WTC11 (cell line): ENCODE measurements at regions not wholly inside any gene's neighbourhood (a gene's known extent, or its start where the extent isn't known, plus 50 kb on each side); places are given as distances from the start of the nearest gene placed in this dataset.

Experiments used
- ATAC-seq: fragments of 200-7000 bp; cut with Tn5 transposase; 2 replicates; pipeline ENCODE4 v1.10.0; 2021; ENCODE audit warnings: mild to moderate bottlenecking, moderate library complexity
- CTCF ChIA-PET: fragments of 300-600 bp; sonication (Branson Sonifier 250); formaldehyde crosslinking; loops from one replicate; lab custom pipeline; 2021; ENCODE audit warnings: antibody characterized with exemption; lab: Charles Lee
- POLR2A ChIA-PET: fragments of 350-600 bp; sonication (Branson Sonifier 250); formaldehyde crosslinking; loops from one replicate; lab custom pipeline; 2021; ENCODE audit warnings: antibody characterized with exemption; lab: Charles Lee
- DNase-seq: peaks from one replicate; pipeline ENCODE4 v3.0.0; 2021; ENCODE audit warnings: low spot score
- H3K27ac Mint-ChIP-seq: 2 replicates; pipeline ENCODE4 v1.8.0; 2021; ENCODE audit warnings: mixed read lengths
- H3K27me3 Mint-ChIP-seq: 2 replicates; pipeline ENCODE4 v1.8.0; 2021; ENCODE audit warnings: low read depth, mild to moderate bottlenecking, moderate library complexity, mixed read lengths
- H3K36me3 Mint-ChIP-seq: 2 replicates; pipeline ENCODE4 v1.8.0; 2021; ENCODE audit warnings: mixed read lengths
- H3K4me1 Mint-ChIP-seq: 2 replicates; pipeline ENCODE4 v1.8.0; 2022; ENCODE audit warnings: mixed read lengths
- H3K4me3 Mint-ChIP-seq: 2 replicates; pipeline ENCODE4 v1.8.0; 2021; ENCODE audit warnings: mild to moderate bottlenecking, moderate library complexity, mixed read lengths
- H3K9me3 Mint-ChIP-seq: 2 replicates; pipeline ENCODE4 v1.8.0; 2021; ENCODE audit warnings: mixed read lengths
- CREB1 ChIP-seq: sonication (generic); formaldehyde crosslinking; IDR thresholded peaks from 2 replicates; pipeline ENCODE4 v1.8.0; 2023; ENCODE audit warnings: mild to moderate bottlenecking, missing genetic modification reagents
- EMX1 ChIP-seq: fragments of 250-450 bp; sonication (Bioruptor Pico); IDR thresholded peaks from 2 replicates; pipeline ENCODE4 v1.8.0; 2021; ENCODE audit warnings: mild to moderate bottlenecking
- FOXP1 ChIP-seq: sonication (generic); formaldehyde crosslinking; IDR thresholded peaks from 2 replicates; pipeline ENCODE4 v1.8.0; 2022; ENCODE audit warnings: missing genetic modification reagents, mild to moderate bottlenecking, moderate library complexity, borderline replicate concordance
- GRHL2 ChIP-seq: fragments of 250-450 bp; sonication (Bioruptor Pico); IDR thresholded peaks from 2 replicates; pipeline ENCODE4 v1.8.0; 2022; ENCODE audit warnings: mild to moderate bottlenecking, moderate library complexity; ENCODE audit not compliant: insufficient replicate concordance, severe bottlenecking
- IRF2 ChIP-seq: sonication (generic); formaldehyde crosslinking; IDR thresholded peaks from 2 replicates; pipeline ENCODE4 v1.8.0; 2022; ENCODE audit warnings: low read depth, missing genetic modification reagents, borderline replicate concordance
- NFE2L1 ChIP-seq: sonication (generic); formaldehyde crosslinking; IDR thresholded peaks from 2 replicates; pipeline ENCODE4 v1.8.1; 2023; ENCODE audit warnings: missing genetic modification reagents
- PRRX2 ChIP-seq: fragments of 250-450 bp; sonication (Bioruptor Pico); IDR thresholded peaks from 2 replicates; pipeline ENCODE4 v1.8.0; 2021; ENCODE audit warnings: mild to moderate bottlenecking
- SOX15 ChIP-seq: fragments of 250-450 bp; sonication (Bioruptor Pico); IDR thresholded peaks from 2 replicates; pipeline ENCODE4 v1.9.0; 2021; ENCODE audit warnings: mild to moderate bottlenecking
- ZNF263 ChIP-seq: sonication (generic); formaldehyde crosslinking; IDR thresholded peaks from 2 replicates; pipeline ENCODE4 v1.8.1; 2022; ENCODE audit warnings: low read depth, mild to moderate bottlenecking, moderate library complexity, missing genetic modification reagents
- TF ChIP-seq, protein P1 (sequence below): sonication (generic); formaldehyde crosslinking; IDR thresholded peaks from 2 replicates; pipeline ENCODE4 v1.8.0; 2022; ENCODE audit warnings: mild to moderate bottlenecking, missing genetic modification reagents
- TF ChIP-seq, protein P2 (sequence below): sonication (generic); formaldehyde crosslinking; IDR thresholded peaks from 2 replicates; pipeline ENCODE4 v1.8.1; 2023; ENCODE audit warnings: mild to moderate bottlenecking, missing genetic modification reagents, borderline replicate concordance
- TF ChIP-seq, protein P3 (sequence below): sonication (generic); formaldehyde crosslinking; IDR thresholded peaks from 2 replicates; pipeline ENCODE4 v1.8.0; 2022; ENCODE audit warnings: mild to moderate bottlenecking, missing genetic modification reagents
- TF ChIP-seq, protein P4 (sequence below): sonication (generic); formaldehyde crosslinking; conservative IDR thresholded peaks from 2 replicates; pipeline ENCODE4 v1.8.1; 2023; ENCODE audit warnings: mild to moderate bottlenecking, low read depth, missing genetic modification reagents, moderate library complexity
- TF ChIP-seq, protein P5 (sequence below): sonication (generic); formaldehyde crosslinking; IDR thresholded peaks from 2 replicates; pipeline ENCODE4 v1.8.1; 2022; ENCODE audit warnings: low read depth, mild to moderate bottlenecking, moderate library complexity, missing genetic modification reagents, borderline replicate concordance
- TF ChIP-seq, protein P6 (sequence below): sonication (generic); formaldehyde crosslinking; IDR thresholded peaks from 2 replicates; pipeline ENCODE4 v1.8.1; 2022; ENCODE audit warnings: mild to moderate bottlenecking, missing genetic modification reagents, moderate library complexity, borderline replicate concordance
- TF ChIP-seq, protein P7 (sequence below): fragments of 250-450 bp; sonication (Bioruptor Pico); IDR thresholded peaks from 2 replicates; pipeline ENCODE4 v1.9.0; 2021; ENCODE audit warnings: mild to moderate bottlenecking, borderline replicate concordance

DNA sequence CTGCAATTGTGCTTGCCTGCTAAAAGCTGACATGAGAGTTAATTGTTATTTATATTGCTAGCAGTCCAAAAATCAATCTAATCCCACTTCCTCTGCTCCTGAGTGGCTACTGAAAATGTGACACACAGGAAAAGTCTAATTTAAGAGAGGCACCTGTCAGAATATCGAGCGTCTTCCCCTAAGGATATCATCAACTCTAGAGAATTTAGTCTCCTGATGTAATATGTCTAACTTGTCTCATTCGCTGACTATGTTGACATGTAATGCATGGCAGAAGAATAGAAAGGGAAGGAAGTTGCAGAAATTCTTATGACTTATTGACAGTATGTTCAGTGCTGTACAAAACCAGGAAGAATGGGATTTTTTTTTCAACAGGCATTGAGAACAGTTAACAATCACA is 893.4 kb upstream of the CDH8 start:
- no peak for DNase-seq
- Mint-ChIP-seq H3K9me3 (no peaks in the 10 kb centered on the region), H3K4me3 (no peak overlapping the region), H3K27ac (no peak overlapping the region), H3K36me3 (no peaks in the 10 kb centered on the region), H3K4me1 (peaks cover 40% of the 10 kb centered on the region), H3K27me3 (no peaks in the 10 kb centered on the region)
- ATAC-seq = no peak
- TF ChIP-seq, protein P1, sequence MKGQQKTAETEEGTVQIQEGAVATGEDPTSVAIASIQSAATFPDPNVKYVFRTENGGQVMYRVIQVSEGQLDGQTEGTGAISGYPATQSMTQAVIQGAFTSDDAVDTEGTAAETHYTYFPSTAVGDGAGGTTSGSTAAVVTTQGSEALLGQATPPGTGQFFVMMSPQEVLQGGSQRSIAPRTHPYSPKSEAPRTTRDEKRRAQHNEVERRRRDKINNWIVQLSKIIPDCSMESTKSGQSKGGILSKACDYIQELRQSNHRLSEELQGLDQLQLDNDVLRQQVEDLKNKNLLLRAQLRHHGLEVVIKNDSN (CRISPR knock-in tag) = no peak
- TF ChIP-seq, protein P2, sequence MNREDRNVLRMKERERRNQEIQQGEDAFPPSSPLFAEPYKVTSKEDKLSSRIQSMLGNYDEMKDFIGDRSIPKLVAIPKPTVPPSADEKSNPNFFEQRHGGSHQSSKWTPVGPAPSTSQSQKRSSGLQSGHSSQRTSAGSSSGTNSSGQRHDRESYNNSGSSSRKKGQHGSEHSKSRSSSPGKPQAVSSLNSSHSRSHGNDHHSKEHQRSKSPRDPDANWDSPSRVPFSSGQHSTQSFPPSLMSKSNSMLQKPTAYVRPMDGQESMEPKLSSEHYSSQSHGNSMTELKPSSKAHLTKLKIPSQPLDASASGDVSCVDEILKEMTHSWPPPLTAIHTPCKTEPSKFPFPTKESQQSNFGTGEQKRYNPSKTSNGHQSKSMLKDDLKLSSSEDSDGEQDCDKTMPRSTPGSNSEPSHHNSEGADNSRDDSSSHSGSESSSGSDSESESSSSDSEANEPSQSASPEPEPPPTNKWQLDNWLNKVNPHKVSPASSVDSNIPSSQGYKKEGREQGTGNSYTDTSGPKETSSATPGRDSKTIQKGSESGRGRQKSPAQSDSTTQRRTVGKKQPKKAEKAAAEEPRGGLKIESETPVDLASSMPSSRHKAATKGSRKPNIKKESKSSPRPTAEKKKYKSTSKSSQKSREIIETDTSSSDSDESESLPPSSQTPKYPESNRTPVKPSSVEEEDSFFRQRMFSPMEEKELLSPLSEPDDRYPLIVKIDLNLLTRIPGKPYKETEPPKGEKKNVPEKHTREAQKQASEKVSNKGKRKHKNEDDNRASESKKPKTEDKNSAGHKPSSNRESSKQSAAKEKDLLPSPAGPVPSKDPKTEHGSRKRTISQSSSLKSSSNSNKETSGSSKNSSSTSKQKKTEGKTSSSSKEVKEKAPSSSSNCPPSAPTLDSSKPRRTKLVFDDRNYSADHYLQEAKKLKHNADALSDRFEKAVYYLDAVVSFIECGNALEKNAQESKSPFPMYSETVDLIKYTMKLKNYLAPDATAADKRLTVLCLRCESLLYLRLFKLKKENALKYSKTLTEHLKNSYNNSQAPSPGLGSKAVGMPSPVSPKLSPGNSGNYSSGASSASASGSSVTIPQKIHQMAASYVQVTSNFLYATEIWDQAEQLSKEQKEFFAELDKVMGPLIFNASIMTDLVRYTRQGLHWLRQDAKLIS = no peak
- TF ChIP-seq ZNF263 (CRISPR knock-in tag) = no peak
- no peak for TF ChIP-seq FOXP1
- no peak for TF ChIP-seq GRHL2 (CRISPR knock-in tag)
- no peak for TF ChIP-seq SOX15
- TF ChIP-seq, protein P3, sequence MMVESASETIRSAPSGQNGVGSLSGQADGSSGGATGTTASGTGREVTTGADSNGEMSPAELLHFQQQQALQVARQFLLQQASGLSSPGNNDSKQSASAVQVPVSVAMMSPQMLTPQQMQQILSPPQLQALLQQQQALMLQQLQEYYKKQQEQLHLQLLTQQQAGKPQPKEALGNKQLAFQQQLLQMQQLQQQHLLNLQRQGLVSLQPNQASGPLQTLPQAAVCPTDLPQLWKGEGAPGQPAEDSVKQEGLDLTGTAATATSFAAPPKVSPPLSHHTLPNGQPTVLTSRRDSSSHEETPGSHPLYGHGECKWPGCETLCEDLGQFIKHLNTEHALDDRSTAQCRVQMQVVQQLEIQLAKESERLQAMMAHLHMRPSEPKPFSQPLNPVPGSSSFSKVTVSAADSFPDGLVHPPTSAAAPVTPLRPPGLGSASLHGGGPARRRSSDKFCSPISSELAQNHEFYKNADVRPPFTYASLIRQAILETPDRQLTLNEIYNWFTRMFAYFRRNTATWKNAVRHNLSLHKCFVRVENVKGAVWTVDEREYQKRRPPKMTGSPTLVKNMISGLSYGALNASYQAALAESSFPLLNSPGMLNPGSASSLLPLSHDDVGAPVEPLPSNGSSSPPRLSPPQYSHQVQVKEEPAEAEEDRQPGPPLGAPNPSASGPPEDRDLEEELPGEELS (CRISPR knock-in tag) = no peak
- no peak for TF ChIP-seq EMX1 (CRISPR knock-in tag)
- TF ChIP-seq NFE2L1 (CRISPR knock-in tag) = no peak
- no peak for TF ChIP-seq PRRX2
- TF ChIP-seq, protein P4, sequence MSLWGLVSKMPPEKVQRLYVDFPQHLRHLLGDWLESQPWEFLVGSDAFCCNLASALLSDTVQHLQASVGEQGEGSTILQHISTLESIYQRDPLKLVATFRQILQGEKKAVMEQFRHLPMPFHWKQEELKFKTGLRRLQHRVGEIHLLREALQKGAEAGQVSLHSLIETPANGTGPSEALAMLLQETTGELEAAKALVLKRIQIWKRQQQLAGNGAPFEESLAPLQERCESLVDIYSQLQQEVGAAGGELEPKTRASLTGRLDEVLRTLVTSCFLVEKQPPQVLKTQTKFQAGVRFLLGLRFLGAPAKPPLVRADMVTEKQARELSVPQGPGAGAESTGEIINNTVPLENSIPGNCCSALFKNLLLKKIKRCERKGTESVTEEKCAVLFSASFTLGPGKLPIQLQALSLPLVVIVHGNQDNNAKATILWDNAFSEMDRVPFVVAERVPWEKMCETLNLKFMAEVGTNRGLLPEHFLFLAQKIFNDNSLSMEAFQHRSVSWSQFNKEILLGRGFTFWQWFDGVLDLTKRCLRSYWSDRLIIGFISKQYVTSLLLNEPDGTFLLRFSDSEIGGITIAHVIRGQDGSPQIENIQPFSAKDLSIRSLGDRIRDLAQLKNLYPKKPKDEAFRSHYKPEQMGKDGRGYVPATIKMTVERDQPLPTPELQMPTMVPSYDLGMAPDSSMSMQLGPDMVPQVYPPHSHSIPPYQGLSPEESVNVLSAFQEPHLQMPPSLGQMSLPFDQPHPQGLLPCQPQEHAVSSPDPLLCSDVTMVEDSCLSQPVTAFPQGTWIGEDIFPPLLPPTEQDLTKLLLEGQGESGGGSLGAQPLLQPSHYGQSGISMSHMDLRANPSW (CRISPR knock-in tag) = no peak
- TF ChIP-seq, protein P5, sequence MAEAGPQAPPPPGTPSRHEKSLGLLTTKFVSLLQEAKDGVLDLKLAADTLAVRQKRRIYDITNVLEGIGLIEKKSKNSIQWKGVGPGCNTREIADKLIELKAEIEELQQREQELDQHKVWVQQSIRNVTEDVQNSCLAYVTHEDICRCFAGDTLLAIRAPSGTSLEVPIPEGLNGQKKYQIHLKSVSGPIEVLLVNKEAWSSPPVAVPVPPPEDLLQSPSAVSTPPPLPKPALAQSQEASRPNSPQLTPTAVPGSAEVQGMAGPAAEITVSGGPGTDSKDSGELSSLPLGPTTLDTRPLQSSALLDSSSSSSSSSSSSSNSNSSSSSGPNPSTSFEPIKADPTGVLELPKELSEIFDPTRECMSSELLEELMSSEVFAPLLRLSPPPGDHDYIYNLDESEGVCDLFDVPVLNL = no peak
- no peak for TF ChIP-seq IRF2 (CRISPR knock-in tag)
- TF ChIP-seq CREB1 (CRISPR knock-in tag) = no peak
- TF ChIP-seq, protein P6, sequence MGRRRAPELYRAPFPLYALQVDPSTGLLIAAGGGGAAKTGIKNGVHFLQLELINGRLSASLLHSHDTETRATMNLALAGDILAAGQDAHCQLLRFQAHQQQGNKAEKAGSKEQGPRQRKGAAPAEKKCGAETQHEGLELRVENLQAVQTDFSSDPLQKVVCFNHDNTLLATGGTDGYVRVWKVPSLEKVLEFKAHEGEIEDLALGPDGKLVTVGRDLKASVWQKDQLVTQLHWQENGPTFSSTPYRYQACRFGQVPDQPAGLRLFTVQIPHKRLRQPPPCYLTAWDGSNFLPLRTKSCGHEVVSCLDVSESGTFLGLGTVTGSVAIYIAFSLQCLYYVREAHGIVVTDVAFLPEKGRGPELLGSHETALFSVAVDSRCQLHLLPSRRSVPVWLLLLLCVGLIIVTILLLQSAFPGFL (CRISPR knock-in tag) = no peak
- TF ChIP-seq, protein P7, sequence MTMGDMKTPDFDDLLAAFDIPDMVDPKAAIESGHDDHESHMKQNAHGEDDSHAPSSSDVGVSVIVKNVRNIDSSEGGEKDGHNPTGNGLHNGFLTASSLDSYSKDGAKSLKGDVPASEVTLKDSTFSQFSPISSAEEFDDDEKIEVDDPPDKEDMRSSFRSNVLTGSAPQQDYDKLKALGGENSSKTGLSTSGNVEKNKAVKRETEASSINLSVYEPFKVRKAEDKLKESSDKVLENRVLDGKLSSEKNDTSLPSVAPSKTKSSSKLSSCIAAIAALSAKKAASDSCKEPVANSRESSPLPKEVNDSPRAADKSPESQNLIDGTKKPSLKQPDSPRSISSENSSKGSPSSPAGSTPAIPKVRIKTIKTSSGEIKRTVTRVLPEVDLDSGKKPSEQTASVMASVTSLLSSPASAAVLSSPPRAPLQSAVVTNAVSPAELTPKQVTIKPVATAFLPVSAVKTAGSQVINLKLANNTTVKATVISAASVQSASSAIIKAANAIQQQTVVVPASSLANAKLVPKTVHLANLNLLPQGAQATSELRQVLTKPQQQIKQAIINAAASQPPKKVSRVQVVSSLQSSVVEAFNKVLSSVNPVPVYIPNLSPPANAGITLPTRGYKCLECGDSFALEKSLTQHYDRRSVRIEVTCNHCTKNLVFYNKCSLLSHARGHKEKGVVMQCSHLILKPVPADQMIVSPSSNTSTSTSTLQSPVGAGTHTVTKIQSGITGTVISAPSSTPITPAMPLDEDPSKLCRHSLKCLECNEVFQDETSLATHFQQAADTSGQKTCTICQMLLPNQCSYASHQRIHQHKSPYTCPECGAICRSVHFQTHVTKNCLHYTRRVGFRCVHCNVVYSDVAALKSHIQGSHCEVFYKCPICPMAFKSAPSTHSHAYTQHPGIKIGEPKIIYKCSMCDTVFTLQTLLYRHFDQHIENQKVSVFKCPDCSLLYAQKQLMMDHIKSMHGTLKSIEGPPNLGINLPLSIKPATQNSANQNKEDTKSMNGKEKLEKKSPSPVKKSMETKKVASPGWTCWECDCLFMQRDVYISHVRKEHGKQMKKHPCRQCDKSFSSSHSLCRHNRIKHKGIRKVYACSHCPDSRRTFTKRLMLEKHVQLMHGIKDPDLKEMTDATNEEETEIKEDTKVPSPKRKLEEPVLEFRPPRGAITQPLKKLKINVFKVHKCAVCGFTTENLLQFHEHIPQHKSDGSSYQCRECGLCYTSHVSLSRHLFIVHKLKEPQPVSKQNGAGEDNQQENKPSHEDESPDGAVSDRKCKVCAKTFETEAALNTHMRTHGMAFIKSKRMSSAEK (CRISPR knock-in tag) = no peak
- ChIA-PET CTCF (no interaction called here), POLR2A (no interaction called here)
